MG63 (cell line): ENCODE measurements at regions not wholly inside any gene's neighbourhood (a gene's known extent, or its start where the extent isn't known, plus 50 kb on each side); places are given as distances from the start of the nearest gene placed in this dataset.

Experiments used
- DNase-seq: peaks from one replicate; pipeline ENCODE4 v3.0.0-alpha.2; 2020
- H3K27me3 ChIP-seq: fragments of 250-450 bp; sonication (Bioruptor Pico); 2 replicates; pipeline ENCODE4 v1.5.1; 2020; ENCODE audit warnings: mild to moderate bottlenecking, moderate library complexity
- H3K36me3 ChIP-seq: fragments of 250-450 bp; sonication (Bioruptor Pico); 2 replicates; pipeline ENCODE4 v1.5.1; 2020; ENCODE audit warnings: mild to moderate bottlenecking, moderate library complexity
- H3K4me3 ChIP-seq: fragments of 250-450 bp; sonication (Bioruptor Pico); 2 replicates; pipeline ENCODE4 v1.5.1; 2020; ENCODE audit warnings: mild to moderate bottlenecking, moderate library complexity
- H3K9me3 ChIP-seq: fragments of 250-450 bp; sonication (Bioruptor Pico); 2 replicates; pipeline ENCODE4 v1.5.1; 2020; ENCODE audit warnings: mild to moderate bottlenecking, moderate library complexity

DNA sequence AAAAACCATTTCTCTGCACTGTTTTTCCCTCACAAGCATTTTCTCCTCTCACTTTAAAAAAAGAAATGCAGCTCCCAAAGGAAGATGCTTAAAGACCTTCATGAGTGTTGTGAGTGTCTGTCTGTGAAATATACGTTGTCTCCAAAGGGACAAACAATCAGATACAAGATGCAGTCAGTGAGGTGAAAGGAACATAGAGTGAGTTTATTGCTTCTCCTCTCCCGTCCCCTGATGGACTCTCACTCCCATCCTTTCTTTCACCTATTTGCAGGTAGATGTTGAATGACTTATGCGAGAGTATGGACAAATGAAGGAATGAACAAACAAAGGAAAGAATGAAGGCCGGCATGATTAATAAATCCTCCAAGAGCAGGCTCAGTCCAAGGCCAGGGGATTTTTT is 561.2 kb upstream of the DIPK2B start:
- Histone ChIP-seq H3K27me3 (no peaks in the 10 kb centered on the region), H3K9me3 (no peaks in the 10 kb centered on the region), H3K4me3 (no peak overlapping the region), H3K36me3 (peaks cover 90% of the 10 kb centered on the region)
- no peak for DNase-seq

DNA sequence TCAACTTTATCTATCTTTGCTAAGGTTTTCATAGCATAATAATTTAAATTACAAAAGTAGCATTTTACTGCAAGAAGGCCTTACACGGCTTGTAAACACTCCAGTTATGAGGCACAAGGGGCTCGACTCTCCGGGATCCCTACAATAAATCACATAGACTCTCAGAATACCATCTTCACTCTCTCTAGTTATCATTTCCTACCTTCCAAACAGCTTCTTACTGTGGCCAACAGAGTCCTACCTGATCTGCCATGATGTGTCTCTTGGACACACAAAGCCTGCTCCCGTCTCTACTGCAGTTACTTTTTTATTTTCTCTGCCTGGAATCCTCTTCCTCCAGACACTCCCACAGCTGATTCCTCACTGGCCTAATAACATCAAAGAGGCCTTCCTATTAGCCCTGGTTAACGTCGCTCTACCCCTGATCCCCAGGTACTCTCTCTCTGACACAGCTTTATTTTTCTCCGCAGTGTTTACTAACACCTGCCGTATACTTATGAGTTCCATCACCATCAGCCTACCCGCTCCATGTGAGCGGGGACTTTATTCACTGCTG is 559.6 kb upstream of the DIPK2B start:
- Histone ChIP-seq H3K9me3 (no peaks in the 10 kb centered on the region), H3K4me3 (no peak overlapping the region), H3K36me3 (peaks cover 90% of the 10 kb centered on the region), H3K27me3 (no peaks in the 10 kb centered on the region)
- DNase-seq = no peak

- DNase-seq = no peak
- H3K27me3 ChIP-seq = no peaks in the 10 kb centered on the region
- no peaks in the 10 kb centered on the region for H3K9me3 ChIP-seq
- H3K4me3 ChIP-seq = no peak overlapping the region
- H3K36me3 ChIP-seq = peaks cover 91% of the 10 kb centered on the region
These were observed 558.2 kb upstream of the DIPK2B start for GRCh38 chrX:45758738-45759397.

DNA sequence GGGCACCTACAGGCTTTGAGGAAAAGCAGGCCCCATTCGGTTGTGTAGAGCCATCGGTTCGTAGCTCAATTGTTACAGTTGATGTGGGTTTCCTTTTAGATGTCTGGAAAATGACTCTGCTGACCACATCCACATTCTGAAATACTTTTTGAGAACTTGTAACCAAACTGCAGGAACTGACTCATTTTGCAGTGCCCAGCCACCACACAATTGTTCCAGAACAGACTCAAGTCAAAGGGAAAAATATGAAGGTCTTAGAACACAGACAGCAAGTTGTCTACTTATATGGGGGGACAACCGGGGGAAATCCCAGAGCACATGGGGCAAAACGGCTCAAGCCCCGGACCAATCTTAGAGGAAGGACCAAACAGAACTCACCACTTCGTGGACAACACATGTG is 557.6 kb upstream of the DIPK2B start:
- peak; percentile 54 for DNase-seq
- H3K4me3 ChIP-seq = no peak overlapping the region
- no peaks in the 10 kb centered on the region for H3K27me3 ChIP-seq
- H3K36me3 ChIP-seq = peaks cover 90% of the 10 kb centered on the region
- H3K9me3 ChIP-seq = no peaks in the 10 kb centered on the region

- no peaks in the 10 kb centered on the region for H3K27me3 ChIP-seq
- no peaks in the 10 kb centered on the region for H3K9me3 ChIP-seq
- no peak overlapping the region for H3K4me3 ChIP-seq
- DNase-seq = no peak
- peaks cover 90% of the 10 kb centered on the region for H3K36me3 ChIP-seq
These were observed 556.6 kb upstream of the DIPK2B start for GRCh38 chrX:45757272-45757671.

DNA sequence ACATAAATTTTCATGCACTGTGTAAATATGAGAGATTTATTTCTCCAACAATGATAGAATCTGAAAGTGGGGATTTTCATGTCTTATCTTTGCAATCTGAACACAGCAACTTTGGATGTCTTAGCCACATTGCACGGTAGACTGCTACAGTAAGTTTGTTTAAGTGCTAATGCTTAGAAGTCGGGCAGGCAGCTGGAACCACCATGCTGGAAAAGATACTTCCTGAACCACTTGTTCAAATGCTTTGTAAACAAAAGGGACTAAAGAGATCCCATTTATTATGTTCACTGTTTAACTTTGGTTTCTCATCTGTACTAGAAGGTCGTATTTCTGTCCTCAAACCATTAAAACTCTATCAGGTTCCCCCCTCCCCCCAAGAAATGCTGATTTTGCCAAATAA is 555.9 kb upstream of the DIPK2B start:
- H3K27me3 ChIP-seq = no peaks in the 10 kb centered on the region
- no peak overlapping the region for H3K4me3 ChIP-seq
- DNase-seq = no peak
- peaks cover 92% of the 10 kb centered on the region for H3K36me3 ChIP-seq
- H3K9me3 ChIP-seq = no peaks in the 10 kb centered on the region

DNA sequence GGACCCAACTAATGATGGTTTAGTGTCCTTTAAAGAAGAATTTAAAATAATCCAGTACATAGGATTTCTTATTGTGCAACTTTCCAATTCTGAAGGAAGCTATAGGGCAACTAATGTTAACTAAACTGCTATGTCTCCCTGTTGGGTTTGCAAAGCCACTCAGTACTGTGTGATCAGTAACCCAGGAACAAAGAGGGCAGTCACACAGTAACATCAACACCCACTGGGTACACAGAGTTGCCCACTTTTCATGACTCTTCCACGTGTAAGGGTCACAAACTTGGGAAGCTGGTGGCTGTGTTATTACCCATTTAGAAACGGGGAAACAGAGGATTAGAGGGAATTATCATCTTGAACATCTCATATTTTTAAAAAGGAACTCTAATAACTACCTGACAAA is 555.0 kb upstream of the DIPK2B start:
- no peak for DNase-seq
- Histone ChIP-seq H3K9me3 (no peaks in the 10 kb centered on the region), H3K27me3 (no peaks in the 10 kb centered on the region), H3K36me3 (peaks cover 92% of the 10 kb centered on the region), H3K4me3 (no peak overlapping the region)

DNA sequence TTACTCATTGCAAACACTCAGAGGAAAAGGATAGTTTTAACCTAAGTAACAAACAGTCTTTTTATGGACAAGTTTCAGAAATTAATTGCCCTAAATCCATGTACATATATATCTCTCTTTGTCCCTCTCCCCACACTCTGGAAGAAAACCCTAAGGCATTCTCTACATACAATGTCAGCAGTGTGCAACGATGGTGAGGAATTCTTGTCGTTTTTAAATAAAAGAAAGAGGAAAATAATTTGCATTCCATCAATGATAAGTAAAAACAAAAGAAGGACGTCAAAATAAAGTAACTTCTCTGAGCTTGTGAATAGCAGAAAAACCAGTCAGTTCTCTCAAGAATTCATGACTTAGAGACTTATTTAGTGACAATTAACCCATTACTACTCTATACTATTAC is 550.5 kb upstream of the DIPK2B start:
- Histone ChIP-seq H3K27me3 (no peaks in the 10 kb centered on the region), H3K36me3 (peaks cover 83% of the 10 kb centered on the region), H3K9me3 (no peaks in the 10 kb centered on the region), H3K4me3 (no peak overlapping the region)
- DNase-seq = no peak

DNA sequence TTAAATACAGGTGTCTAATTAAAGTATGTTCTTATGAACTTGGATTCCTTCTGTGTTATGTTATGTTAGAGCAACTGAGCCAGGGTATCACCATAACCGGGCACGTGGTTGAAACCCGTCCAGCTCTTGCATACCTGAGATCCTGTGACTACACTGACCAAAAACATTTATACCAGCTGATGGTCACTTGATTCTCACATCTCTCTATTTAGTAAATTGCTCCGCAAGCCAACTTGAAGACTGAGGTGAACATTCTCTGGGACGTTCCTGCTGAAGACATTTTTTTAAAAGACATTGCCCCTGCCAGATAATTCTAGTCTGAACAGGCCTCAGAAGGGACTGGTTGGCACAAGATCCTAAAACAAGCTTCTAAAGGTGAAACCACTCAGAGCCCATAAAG is 550.0 kb upstream of the DIPK2B start:
- Histone ChIP-seq H3K4me3 (no peak overlapping the region), H3K9me3 (no peaks in the 10 kb centered on the region), H3K27me3 (no peaks in the 10 kb centered on the region), H3K36me3 (peaks cover 83% of the 10 kb centered on the region)
- DNase-seq = no peak

- Histone ChIP-seq H3K4me3 (no peak overlapping the region), H3K27me3 (no peaks in the 10 kb centered on the region), H3K9me3 (no peaks in the 10 kb centered on the region), H3K36me3 (peaks cover 84% of the 10 kb centered on the region)
- DNase-seq = no peak
These were observed 548.7 kb upstream of the DIPK2B start for GRCh38 chrX:45749375-45749774.

- no peaks in the 10 kb centered on the region for H3K27me3 ChIP-seq
- no peak for DNase-seq
- no peak overlapping the region for H3K4me3 ChIP-seq
- H3K36me3 ChIP-seq = peaks cover 85% of the 10 kb centered on the region
- no peaks in the 10 kb centered on the region for H3K9me3 ChIP-seq
These were observed 547.7 kb upstream of the DIPK2B start for GRCh38 chrX:45748369-45748774.

- Histone ChIP-seq H3K27me3 (no peaks in the 10 kb centered on the region), H3K36me3 (peaks cover 80% of the 10 kb centered on the region), H3K9me3 (no peaks in the 10 kb centered on the region), H3K4me3 (no peak overlapping the region)
- no peak for DNase-seq
These were observed 547.2 kb upstream of the DIPK2B start for GRCh38 chrX:45747905-45748304.

GRCh38 chrX:45745479-45745878 is 544.8 kb upstream of the DIPK2B start:
- Histone ChIP-seq H3K27me3 (no peaks in the 10 kb centered on the region), H3K9me3 (no peaks in the 10 kb centered on the region), H3K4me3 (no peak overlapping the region), H3K36me3 (peaks cover 56% of the 10 kb centered on the region)
- no peak for DNase-seq

DNA sequence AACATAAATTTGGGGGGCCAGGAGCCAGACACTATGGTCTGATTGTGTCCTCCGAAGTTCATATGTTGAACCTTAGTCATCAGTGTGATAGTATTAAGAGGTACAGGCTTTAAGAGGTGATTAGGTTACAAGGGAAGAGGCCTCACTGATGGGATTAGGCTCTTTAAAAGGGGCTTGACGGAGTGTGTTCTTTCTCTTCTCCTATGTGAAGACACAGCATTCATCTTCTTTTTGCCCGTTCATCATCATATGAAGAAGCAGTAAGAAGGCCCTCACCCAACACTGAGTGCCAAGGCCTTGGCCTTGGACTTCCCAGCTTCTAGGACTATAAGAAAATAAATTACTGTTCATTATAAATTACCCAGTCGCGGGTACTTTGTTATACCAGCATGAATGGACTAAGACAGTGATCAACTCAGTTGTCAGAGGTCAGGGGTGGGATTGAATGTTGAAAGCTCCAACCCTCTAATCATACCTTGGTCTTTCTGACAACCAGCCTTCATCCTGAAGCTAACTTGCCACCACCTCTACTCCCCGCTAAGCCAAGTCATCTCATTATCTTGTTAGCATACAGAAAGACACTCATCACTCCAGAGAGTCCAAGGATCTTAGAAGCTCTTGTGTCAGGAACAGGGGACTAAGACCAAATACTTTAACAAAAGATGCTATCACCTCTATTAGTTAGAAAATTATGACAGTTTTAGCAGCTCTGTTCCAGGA is 543.4 kb upstream of the DIPK2B start:
- H3K9me3 ChIP-seq = no peaks in the 10 kb centered on the region
- no peak for DNase-seq
- no peaks in the 10 kb centered on the region for H3K27me3 ChIP-seq
- H3K36me3 ChIP-seq = peaks cover 49% of the 10 kb centered on the region
- no peak overlapping the region for H3K4me3 ChIP-seq

GRCh38 chrX:45743081-45743533 is 542.4 kb upstream of the DIPK2B start:
- Histone ChIP-seq H3K4me3 (no peak overlapping the region), H3K36me3 (peaks cover 43% of the 10 kb centered on the region), H3K9me3 (no peaks in the 10 kb centered on the region), H3K27me3 (no peaks in the 10 kb centered on the region)
- DNase-seq = peak; percentile 49

GRCh38 chrX:45740291-45740690 is 539.6 kb upstream of the DIPK2B start:
- Histone ChIP-seq H3K36me3 (peaks cover 15% of the 10 kb centered on the region), H3K4me3 (no peak overlapping the region), H3K27me3 (no peaks in the 10 kb centered on the region), H3K9me3 (no peaks in the 10 kb centered on the region)
- no peak for DNase-seq

DNA sequence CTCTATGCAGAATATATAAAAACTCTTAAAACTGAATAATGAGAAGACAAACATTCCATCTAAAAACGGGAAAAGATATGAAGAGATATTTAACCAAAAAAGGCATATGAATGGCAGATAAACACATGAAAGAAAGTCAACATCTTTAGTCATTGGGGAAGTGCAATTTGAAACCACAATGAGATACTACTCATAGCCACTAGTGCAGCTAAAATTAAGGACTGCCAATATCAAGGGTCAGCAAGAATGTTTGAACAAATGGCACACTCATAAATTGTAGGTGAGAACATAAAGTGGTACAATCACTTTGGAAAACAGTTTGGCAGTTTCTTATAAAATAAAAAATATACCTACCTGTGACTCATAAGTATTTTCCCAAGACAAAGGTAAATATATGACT is 534.9 kb upstream of the DIPK2B start:
- Histone ChIP-seq H3K27me3 (no peaks in the 10 kb centered on the region), H3K36me3 (no peaks in the 10 kb centered on the region), H3K9me3 (no peaks in the 10 kb centered on the region), H3K4me3 (no peak overlapping the region)
- no peak for DNase-seq

DNA sequence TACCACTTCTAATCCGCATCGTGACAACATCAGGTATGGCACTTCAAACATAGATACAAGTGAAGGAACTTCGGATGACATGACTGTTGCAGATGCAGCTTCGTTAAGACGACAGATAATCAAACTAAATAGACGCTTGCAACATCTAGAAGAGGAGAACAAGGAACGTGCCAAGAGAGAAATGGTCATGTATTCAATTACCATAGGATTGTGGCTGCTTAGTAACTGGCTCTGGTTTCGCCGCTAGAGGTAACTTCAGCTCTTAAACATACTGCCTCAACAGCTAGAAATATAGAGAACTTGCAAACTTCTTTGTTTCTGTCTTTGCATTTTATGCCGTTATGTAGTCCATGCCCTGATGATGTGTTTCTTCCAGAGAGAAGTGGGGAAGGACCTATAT is 530.8 kb upstream of the DIPK2B start:
- Histone ChIP-seq H3K27me3 (no peaks in the 10 kb centered on the region), H3K4me3 (no peak overlapping the region), H3K36me3 (no peaks in the 10 kb centered on the region), H3K9me3 (no peaks in the 10 kb centered on the region)
- no peak for DNase-seq
